HG03378 (cell line): ENCODE measurements at regions not wholly inside any gene's neighbourhood (a gene's known extent, or its start where the extent isn't known, plus 50 kb on each side); places are given as distances from the start of the nearest gene placed in this dataset.

Experiments
- ATAC-seq: cut with Tn5 transposase; IDR thresholded peaks from one replicate; pipeline ENCODE4 v1.9.1; 2021; ENCODE audit warnings: mild to moderate bottlenecking, moderate library complexity; ENCODE audit not compliant: unreplicated experiment

DNA sequence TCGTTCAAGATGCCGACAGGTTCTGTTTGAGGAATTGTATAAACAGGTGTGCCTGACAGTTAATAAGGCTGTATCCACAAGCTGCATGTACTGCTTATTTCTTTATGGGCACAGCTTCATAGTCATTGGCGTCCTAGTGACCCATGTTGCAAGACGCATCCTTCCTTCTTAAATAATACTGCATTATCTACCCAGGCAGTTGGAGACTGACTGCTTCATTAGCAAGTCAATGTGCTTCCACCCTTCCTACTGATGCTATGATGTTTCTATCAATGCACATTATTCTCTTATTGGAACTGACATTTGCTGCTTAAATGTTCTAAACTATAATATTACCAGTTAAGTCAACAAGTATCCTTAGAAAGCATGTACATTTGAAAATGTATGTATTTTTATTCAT, 950.0 kb upstream of the MIR17HG start:
- ATAC-seq: no peak

DNA sequence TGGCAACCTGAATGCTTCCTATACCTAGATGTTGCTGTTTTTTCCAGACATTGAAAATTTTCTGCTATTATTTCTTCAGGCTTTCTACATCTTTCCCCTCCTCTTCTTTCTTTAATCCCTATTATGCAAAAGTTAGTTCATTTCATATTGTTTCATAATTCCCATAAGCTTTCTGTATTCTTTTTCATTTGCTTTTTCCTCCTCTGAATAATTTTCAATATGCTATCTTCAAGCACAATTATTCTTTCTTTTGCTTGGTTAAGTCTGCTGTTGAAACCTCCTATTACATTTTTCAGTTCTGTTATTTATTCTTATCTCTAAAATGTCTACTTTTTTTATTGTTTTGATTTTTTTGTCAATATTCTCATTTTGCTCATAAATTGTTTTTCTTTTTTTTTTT, 947.1 kb upstream of the MIR17HG start:
- no peak for ATAC-seq

DNA sequence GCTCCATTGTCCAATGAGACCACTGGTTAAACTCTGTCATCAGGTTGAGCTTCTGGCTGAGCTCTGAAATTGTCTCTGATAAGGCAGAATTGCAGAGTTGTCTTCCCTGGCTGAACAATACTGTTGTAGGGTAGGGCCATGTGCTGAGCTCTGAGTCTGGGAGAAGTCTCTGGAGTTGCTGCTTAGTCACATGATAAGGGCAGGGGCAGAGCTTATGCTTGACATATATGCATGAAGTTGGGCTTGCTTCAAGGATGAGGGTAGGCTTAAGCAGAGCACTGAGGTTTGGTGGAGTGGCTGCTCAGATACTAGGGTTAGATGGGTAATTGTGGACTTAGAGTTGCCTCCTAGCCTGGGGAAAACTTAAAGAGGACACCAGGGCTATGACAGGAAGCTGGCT, 946.3 kb upstream of the MIR17HG start:
- ATAC-seq: no peak

DNA sequence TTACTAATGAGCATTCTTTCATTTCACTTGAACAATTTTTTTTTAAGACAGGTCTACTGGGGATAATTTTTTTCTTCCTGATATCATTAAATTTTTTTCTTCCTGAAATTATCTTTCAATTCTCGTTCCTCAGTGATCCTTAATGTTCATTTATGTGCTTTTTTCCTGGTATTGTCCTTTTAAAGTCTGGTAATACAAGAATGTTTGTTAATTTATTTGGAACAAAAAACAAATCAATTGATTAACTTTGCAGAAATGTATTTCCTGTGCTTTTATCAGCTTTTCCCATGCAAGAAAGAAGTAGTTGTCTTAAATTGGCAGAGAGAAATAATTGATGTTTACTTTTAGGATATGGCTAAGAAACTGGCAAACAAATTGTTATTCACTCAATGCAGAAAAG, 945.4 kb upstream of the MIR17HG start:
- no peak for ATAC-seq

DNA sequence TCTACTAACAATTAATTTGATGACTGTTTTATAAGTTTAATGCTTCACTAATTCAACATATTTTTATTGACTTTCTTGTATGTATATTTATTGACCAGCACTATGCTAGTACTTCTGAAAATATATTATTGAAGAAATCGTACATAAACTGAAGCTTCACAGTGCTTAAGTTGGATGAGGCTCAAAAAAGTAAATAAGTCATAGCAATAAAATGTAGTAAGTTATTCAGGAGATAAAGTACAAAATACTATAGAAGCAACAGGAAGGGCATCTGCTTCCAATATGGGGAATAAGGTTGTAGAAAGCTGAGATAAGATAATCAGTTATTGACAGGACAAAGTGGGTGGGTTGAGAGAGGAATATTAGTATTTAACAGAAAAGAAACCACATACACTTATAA, 944.9 kb upstream of the MIR17HG start:
- no peak for ATAC-seq

DNA sequence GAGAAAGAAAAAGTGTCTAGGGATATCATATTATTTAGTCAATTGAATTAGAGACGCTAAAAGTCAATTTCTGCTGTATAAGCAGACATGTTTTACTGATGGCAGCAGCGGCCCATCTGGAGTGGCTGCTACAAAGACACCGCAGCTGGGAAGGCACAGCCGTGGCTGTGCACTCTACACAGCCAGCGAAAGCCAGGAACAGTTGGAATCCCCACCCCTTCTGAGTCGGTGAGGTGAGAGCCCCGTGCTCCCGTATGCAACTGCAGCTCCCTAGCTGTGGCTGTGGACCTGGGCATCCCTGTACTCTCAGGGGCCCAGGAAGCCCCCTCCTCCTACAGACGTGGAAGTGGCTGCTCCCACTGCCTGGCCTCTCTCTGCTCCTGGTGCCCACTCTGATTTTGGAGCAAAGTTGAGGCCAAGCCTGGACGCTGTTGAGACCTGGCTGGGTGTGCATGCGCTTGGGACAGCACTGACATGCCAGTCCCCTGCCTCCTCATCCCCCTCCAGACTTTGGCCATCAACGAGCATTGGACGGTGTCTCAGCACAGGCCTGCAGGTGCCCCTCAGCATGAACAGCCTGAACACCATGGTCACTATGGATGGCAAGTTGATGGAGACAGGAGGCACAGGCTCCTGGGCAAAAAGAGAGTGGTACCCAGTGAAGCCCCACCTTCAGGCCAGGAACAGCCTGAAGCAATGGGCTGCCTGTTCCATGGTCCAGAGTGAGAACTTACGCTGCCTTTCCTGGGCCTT, 944.0 kb upstream of the MIR17HG start:
- no peak for ATAC-seq

DNA sequence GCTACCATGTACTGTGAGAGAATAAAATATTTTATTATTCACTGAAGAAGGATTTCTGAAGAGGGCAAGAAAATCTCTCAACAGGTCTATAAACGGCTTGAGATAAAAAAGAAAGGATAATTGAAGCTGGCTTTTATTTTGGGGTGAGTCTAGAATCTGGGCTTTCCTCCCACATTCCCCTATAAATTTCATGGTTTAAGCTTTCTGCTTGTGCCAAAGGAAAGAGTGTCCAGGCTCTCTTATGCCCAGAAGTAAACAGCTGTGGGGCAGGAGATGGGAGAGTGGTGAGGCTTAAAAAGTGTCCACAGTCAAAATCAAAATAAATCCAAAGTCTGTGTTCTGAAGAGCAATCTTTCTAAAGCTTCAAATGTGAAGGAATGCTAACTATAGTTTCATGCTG, 942.2 kb upstream of the MIR17HG start:
- no peak for ATAC-seq

DNA sequence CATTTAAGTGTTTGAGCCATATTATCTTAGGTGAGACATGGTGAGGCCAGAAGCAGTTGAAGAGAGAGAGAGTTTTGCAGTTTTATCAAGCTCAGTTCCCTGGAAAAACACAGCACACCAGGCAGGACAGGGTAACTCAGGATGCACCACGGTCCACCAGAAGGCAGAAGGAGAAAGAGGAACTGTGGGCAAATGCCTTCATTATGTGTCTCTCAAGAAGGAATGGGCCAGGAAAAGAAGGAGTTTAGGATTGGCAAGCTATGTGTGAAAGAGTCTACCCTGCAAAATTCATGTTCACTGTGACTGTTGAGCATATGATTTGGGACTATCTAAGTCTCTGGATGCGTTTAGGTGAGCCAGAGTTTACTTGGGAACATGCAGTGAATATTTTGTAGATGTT, 934.5 kb upstream of the MIR17HG start:
- no peak for ATAC-seq

DNA sequence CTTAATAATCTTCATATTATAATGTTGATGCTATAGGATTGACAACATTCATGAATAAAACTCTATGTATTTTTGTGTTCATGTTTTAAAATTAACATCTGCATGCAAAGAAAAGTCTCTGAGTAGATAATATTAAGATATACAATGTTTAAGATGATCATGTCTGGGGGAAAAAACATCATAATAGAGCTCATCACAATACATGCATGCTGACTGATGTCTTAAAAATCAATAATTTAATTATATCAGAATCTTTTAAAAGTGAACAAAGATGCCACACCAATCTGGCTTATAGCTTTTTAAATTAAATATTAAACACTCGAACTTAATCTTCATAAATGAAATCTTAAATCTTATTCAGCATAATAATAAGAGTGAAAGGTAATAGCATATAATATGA, 933.9 kb upstream of the MIR17HG start:
- no peak for ATAC-seq

DNA sequence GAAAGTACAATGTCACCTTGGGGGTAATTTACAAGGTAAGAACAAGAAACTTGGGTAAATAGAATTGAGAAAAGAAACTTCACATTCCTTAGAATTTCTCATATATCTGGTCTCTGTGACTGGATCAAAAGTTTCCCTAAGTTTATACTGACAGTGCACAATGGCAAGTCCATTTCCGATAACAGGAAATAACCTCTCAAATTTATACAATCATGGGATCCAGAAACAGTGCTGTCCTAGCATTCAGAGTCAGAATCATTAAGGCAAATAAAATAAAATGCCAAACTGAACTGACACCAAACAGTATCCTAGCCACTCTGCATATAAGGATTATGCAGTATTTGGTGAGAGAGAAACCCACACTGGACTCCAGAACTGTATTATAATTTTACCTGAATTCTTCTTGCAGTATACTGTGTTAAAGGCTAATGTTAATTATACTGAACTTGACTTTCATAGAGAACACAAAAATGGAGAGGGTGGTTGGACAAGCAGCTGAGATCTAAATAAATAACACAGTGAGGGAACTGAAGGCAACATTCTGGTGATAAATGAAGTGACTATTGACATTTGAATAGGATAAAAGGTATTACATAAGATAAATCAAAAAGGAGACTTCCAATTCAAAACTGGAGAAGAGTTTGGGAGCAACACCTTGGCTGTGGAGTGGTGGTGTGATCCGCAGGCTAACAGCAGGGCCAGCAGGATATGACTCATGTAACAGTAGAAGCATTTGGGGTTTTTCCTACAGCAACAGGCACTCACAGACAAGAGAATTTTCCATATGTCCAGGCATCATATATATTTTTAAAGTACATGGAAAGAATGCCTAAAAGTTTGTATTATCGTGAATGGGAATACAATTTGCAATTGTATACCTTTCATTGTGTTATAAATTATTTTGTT, 932.5 kb upstream of the MIR17HG start:
- no peak for ATAC-seq

DNA sequence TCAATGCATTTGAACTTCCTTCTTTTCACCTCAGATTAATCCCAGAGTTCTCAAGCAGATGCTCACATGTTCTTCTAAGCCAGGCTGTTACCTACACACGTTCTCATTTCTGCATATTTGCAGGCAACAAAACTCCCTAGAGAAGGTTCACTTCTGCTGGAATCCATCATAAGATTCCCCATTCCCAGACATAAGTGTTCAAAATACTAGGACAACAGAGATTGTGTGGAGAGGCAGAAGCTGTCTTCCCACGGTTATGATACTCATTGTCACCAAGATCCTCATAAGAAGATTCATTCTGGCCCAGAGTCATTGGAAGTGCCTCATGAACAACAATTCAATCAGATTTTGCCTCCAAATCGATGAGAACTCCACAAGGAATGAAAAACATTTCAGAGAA, 931.6 kb upstream of the MIR17HG start:
- no peak for ATAC-seq

DNA sequence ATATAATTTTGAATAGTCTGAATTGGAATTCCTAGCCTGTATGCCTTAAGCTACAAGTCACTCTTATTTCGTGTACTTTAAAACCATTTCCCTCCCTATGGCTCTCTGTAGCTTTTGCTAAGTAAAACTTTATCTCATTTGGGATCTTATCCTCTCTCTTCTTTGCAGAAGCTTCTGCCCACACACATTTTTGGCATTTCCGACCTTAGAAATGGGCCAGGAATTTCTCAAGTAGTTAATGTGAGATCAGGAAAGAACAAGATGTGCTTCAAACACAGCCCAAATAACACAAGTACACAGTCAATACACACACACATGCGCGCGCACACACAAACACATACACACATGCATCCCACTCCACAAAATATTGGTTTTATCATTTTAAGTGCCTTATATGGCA, 931.0 kb upstream of the MIR17HG start:
- ATAC-seq: no peak

DNA sequence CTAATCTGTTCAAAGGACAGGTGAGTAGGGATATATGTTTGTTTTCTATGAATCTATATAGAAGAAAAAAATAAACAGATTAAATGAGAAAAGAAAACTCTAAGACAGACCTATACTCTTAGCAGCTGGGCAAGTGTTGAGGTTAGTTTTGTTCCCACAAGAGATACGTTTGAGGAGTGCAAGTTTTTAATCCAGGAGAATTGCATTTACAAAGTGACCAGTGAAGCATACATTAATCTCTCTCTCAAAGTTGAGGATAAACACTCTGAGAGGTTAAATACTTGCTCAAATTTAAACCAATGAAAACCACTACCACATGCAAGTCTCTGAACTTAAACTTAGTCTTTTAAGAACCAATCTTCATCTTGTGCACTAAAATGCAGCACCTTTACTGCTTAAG, 930.5 kb upstream of the MIR17HG start:
- ATAC-seq: no peak

DNA sequence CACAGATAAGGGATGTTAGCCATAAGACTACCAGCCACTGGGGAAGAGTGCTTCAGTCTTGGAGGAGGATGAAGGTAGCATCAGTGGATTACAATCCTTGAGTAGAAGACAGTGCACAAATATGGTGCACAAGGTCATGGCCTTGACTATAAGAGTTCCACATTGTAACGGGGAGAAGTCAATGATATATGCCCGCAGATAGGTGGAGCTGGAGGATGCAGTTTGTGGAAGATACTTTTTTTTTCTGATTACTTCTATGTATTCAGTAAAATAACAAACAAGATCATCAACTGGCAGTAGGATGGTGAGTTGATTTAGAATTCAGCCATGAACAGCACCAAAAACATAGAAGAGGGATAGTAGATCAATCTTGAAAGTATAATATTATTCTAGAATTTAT, 926.8 kb upstream of the MIR17HG start:
- no peak for ATAC-seq

DNA sequence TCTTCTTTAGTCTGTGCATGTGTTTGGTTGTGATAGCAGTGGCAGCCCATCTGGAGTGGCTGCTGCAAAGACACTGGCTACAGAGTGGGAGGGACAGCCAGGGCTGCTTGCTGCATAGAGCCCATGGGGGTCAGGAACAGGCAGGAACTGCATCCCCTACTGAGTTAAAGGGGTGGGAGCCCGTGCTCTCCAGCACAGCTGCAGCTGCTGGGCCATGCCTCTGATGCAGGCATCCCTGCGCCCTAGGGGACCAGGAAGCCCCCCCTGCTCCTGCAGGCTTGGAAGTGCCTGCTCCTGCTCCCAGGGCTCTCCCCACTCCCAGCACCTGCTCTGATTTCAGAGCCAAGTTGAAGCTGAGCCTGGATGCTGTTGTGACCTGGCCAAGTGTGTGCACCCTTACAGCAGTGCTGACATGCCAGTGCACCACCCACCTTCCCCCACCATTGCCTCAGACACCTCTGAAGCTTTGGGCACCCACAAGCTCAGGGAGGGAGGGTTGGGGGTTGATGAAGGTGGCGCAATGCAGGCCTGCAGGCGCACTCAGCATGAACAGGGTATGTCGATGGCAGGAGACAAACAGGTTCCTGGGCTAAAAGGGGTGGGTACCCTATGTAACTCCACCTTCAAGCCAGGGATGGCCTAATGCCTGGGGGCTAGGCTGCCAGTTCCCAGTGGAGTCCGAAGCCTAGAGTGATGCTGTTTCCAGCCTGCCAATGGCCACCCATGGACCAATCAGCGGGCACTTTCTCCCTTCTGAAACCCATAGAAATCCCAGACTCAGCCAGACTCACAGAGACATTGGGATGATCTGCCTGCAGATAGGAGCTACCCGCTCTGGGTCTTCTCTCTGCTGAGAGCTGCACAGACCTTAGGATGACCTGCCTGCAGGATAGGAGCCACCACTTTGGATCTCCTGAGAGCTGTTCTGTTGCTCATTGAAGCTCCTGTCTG, 919.9 kb upstream of the MIR17HG start:
- no peak for ATAC-seq

DNA sequence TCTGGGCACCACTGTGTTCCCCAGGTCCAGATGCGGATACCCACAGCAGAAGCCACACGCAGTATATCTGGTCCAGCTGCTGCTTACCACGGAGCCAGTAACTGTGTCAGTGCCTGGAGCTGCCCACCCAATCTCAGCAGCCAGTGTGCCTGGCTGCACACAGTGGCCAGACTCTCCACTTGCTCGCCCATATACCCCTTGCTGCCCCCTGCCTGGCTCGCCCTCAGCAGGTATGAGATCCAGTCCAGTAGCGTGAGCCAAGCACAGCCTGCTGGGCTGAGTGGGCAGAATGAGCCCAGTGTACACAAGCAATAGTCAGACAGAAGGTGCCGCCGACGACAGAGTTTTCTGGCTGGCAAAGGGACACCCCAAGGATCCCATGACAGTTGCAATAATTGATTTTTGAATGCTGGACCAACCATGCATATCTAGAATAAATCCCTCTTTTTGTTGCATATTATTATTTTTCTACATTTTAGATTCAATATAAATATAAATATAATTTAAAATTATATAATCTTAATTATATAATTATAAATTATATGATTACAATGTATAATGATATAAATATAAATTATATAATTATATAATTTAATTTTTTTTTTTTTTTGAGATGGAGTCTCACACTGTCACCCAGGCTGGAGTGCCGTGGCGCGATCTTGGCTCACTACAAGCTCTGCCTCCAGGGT, 918.8 kb upstream of the MIR17HG start:
- no peak for ATAC-seq

DNA sequence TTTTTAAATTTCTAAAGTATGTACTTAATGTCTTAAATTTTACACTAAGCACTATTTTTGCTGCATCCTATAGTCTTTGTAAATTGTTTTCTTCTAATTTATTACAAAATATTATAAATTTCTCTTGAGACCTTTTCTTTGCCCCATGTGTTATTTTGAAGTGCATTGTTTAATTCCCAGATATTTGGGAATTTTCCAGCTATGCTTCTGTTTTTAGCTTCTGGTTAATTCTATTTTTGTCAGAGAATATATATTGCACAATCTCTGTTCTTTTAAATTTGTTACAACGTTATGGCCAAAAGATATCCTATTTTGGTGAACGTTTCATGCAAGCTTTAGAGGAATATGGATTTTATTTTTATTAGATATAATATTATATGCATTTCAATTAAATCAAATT, 917.4 kb upstream of the MIR17HG start:
- ATAC-seq: no peak

DNA sequence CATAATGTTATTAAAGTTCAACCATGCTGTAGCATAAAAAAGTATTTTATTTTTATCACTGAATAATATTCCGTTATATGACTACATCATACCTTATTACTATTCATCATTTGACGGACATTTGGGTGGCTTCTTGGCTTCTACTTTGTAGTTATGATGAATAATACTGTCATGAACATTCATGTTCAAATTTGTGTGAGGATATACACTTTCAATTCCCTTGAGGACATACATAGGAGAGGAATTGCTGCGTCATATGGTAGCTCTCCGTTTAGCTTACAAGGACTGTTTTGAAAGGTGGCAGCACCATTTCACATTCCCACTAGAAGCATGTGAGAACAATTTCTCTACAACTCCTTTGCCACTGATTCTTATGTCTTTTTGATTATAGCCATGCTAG, 910.8 kb upstream of the MIR17HG start:
- no peak for ATAC-seq

DNA sequence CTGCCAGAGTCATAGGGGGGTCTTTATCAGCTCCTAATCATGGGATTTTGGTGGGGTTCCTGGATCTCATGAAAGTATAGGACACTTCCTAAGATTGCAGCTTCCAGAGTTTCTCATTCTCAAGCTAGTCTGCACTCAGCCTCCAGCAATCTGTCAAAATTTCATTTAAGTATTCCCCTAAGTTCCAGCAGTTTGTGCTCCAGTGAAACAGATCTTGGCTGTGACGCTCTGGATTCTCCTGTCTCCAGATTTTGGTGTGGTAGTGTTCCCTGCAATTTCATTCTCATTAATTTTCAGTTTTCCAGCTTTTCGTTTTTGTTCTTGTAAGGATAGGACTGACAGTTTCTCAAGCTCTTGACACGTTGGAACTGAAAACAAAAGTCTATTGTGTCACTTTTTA, 908.9 kb upstream of the MIR17HG start:
- ATAC-seq: no peak

DNA sequence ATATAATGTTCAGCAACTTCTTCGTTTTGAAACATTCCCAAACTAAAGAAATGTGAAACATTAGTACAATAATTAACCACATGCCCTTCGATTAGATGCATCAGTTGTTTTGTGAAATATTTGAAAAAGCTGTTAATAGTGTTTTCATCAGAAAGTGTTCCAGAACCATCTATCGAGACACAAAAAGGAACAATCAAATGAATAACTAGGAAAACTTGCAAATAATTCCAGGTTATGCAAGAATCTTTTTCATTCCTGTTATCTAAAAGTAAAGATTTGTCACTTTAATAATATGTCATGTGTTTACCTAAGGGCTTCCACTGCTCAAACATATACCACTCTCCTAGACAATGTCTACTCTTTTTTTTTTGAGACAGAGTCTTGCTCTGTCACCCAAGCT, 904.2 kb upstream of the MIR17HG start:
- no peak for ATAC-seq

DNA sequence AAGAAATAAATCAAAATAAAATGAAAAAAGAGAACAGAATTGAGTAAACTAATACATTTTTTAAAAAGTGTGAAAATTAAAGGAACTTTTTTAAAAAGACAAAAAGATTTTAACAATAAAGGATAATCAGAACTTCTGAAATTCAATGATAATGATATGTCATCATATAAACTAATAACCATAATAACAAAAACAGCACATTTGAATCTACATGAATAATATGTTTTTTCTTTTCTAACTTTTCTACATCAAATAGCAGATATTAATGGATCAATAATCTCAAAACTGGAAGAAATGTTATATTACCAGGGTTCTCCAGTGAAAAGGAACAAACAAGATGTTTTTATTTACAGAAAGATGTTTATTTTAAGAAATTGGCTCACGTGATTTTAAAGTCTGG, 903.3 kb upstream of the MIR17HG start:
- ATAC-seq: no peak
